ENCODE measurements at regions not wholly inside any gene's neighbourhood (a gene's known extent, or its start where the extent isn't known, plus 50 kb on each side); places are given as distances from the start of the nearest gene placed in this dataset.

GRCh38 chr11:92104349-92104748, 120.3 kb upstream of the FAT3 start:
- POLR2A ChIA-PET (ENCODE audit: unreplicated experiment) = no interaction called here
- CTCF ChIA-PET = no interaction called here
- dilution Hi-C loops (cut with HindIII; ENCODE audit: low sequenced_read_pairs, unreplicated experiment) = no loop called here

More at GRCh38 chr11:92104349-92104748, 120.3 kb upstream of the FAT3 start:
- intact Hi-C loops (cut with micrococcal nuclease) (no loop called here), in situ Hi-C loops (cut with MboI; ENCODE audit: low sequenced_read_pairs) (no loop called here)
- H3K14ac ChIP-seq (replicated peaks; ENCODE audit: low read depth, low read length) = no peak overlapping the region
- no peak overlapping the region for H3K23ac ChIP-seq (ENCODE audit: low read depth, low read length)
- no peaks in the 10 kb centered on the region for H3K4me1 ChIP-seq (ENCODE audit: control insufficient read depth, insufficient read depth, low read length)
- H3K18ac ChIP-seq (ENCODE audit: low read depth, low read length) = no peak overlapping the region
- no peak overlapping the region for H3K4me2 ChIP-seq (ENCODE audit: low read depth, low read length)
- H3K9me3 ChIP-seq (ENCODE audit: control insufficient read depth, insufficient read depth, low read length) = no peaks in the 10 kb centered on the region; the same call in 1 of the 2 replicates
- H3K4ac ChIP-seq (ENCODE audit: low read depth, low read length) = no peak overlapping the region
- no peaks in the 10 kb centered on the region for H3K79me1 ChIP-seq (ENCODE audit: low read depth in 1 of 2, low read length in 2 of 2)
- no peak overlapping the region for H2BK120ac ChIP-seq (ENCODE audit: low read depth, low read length)
- no TSS peak for BruUV-seq (replicated peaks)
- H3K9ac ChIP-seq (ENCODE audit: low read depth, low read length) = no peak overlapping the region
- H2AK5ac ChIP-seq (ENCODE audit: low read depth, low read length) = no peak overlapping the region
- no peak overlapping the region for H2BK15ac ChIP-seq (ENCODE audit: low read depth, low read length)
- H3K56ac ChIP-seq (ENCODE audit: extremely low read depth, insufficient read depth, low read length) = no peak overlapping the region
- no peak overlapping the region for H3K4me3 ChIP-seq (ENCODE audit: insufficient read depth, low read depth, low read length)
- no peaks in the 10 kb centered on the region for H3K27me3 ChIP-seq (ENCODE audit: control insufficient read depth, insufficient read depth, low read length)
- no peaks in the 10 kb centered on the region for H3K9me1 ChIP-seq (ENCODE audit: insufficient read depth, low read length)
- no peak overlapping the region for H2BK5ac ChIP-seq (ENCODE audit: low read depth, low read length, poor library complexity, severe bottlenecking)
- no CpG with 5 or more reads among the region's 1 CpG for WGBS, 2 experiments (ENCODE audit: extremely low coverage in 2 of 2, insufficient read length in 1 of 2)
- no peak overlapping the region for H2AK9ac ChIP-seq (replicated peaks; ENCODE audit: low read depth, low read length, poor library complexity)
- ATAC-seq (ENCODE audit: low read depth) = no peak
- no peak overlapping the region for H4K8ac ChIP-seq (ENCODE audit: low read depth in 2 of 2, low read length in 2 of 2)
- H4K20me1 ChIP-seq (ENCODE audit: insufficient read depth, low read length) = no peaks in the 10 kb centered on the region
- no peaks in the 10 kb centered on the region for H3K36me3 ChIP-seq (ENCODE audit: control insufficient read depth, insufficient read depth, low read length)
- no peak overlapping the region for H4K91ac ChIP-seq (ENCODE audit: insufficient read depth, low read depth, low read length)
- no peak overlapping the region for H4K5ac ChIP-seq (ENCODE audit: low read depth, low read length)
- no peak overlapping the region for H3K27ac ChIP-seq (ENCODE audit: insufficient read depth, low read length)
- no peak overlapping the region for H2AFZ ChIP-seq (replicated peaks; ENCODE audit: low read length, poor library complexity)
- TF ChIP-seq USF2 (IDR thresholded peaks at IDR 0.05; ENCODE audit: low read depth, low read length) (no peak), NFE2L2 (IDR thresholded peaks at IDR 0.05; ENCODE audit: low read depth, low read length) (no peak), MAZ (IDR thresholded peaks at IDR 0.05; ENCODE audit: borderline replicate concordance, low read depth, low read length) (no peak), BHLHE40 (IDR thresholded peaks at IDR 0.05; ENCODE audit: low read depth, low read length) (no peak), SMC3 (IDR thresholded peaks at IDR 0.05; ENCODE audit: low read depth, low read length) (no peak)
- DNase-seq = no peak
- no peak overlapping the region for H2BK20ac ChIP-seq (ENCODE audit: low read depth, low read length)

Data from IMR-90 (cell line).